ENCODE measurements at regions not wholly inside any gene's neighbourhood (a gene's known extent, or its start where the extent isn't known, plus 50 kb on each side); places are given as distances from the start of the nearest gene placed in this dataset.
"Not testable (repeated sequence)": the region's sequence is repeated elsewhere in the genome, so short reads cannot be mapped to it uniquely, and the experiment has no call there.

- H3K27ac Mint-ChIP-seq = no peak overlapping the region
- H3K4me3 ChIP-seq (ENCODE audit: control insufficient read depth in 1 of 2, extremely low read depth in 1 of 2, low read length in 1 of 2) = no peak overlapping the region
- H3K27ac ChIP-seq (ENCODE audit: low read length) = no peak overlapping the region
- no peaks in the 10 kb centered on the region for H3K4me1 Mint-ChIP-seq
- peaks cover 0 to 4% of the 10 kb centered on the region in 2 donors for H3K27me3 Mint-ChIP-seq
- ChIA-PET POLR2A (no interaction called here), CTCF (no interaction called here)
- no peaks in the 10 kb centered on the region for H3K36me3 ChIP-seq (ENCODE audit: control insufficient read depth in 2 of 2, extremely low read depth in 1 of 2, insufficient read depth in 1 of 2, low read length in 1 of 2)
- peaks cover 0 to 7% of the 10 kb centered on the region in 2 experiments for H3K27me3 ChIP-seq (replicated peaks in 1 of 2; ENCODE audit: control insufficient read depth in 2 of 2, extremely low read depth in 1 of 2, insufficient read depth in 2 of 2, low read length in 1 of 2)
- DNase-seq (no peak), ATAC-seq (replicated peaks in 1 of 4) (no peak)
- H3K9me3 Mint-ChIP-seq = peaks cover 0 to 4% (median 0%) of the 10 kb centered on the region in 3 donors
- no peaks in the 10 kb centered on the region for H3K9me3 ChIP-seq
- no peaks in the 10 kb centered on the region for H3K36me3 Mint-ChIP-seq
- WGBS (ENCODE audit: insufficient coverage) = no CpG with 5 or more reads among the region's 1 CpG
- no peaks in the 10 kb centered on the region for H3K4me1 ChIP-seq (ENCODE audit: control insufficient read depth in 1 of 2, extremely low read depth in 1 of 2, insufficient read depth in 2 of 2, low read length in 2 of 2)
- H3K4me3 Mint-ChIP-seq = no peak overlapping the region
Observed at GRCh38 chr6:146938266-146938665, 266.0 kb upstream of the STXBP5 start.

- H3K9me3 Mint-ChIP-seq; H3K27me3 Mint-ChIP-seq; H3K4me3 Mint-ChIP-seq; H3K36me3 Mint-ChIP-seq; H3K4me1 Mint-ChIP-seq; DNase-seq; H3K27me3 ChIP-seq (replicated peaks in 1 of 2; ENCODE audit: control insufficient read depth in 2 of 2, extremely low read depth in 1 of 2, insufficient read depth in 2 of 2, low read length in 1 of 2); H3K4me1 ChIP-seq (ENCODE audit: control insufficient read depth in 1 of 2, extremely low read depth in 1 of 2, insufficient read depth in 2 of 2, low read length in 2 of 2); H3K27ac ChIP-seq (ENCODE audit: low read length); H3K27ac Mint-ChIP-seq; CTCF ChIA-PET; H3K4me3 ChIP-seq (ENCODE audit: control insufficient read depth in 1 of 2, extremely low read depth in 1 of 2, low read length in 1 of 2); ATAC-seq (replicated peaks in 1 of 4); H3K9me3 ChIP-seq; H3K36me3 ChIP-seq (ENCODE audit: control insufficient read depth in 2 of 2, extremely low read depth in 1 of 2, insufficient read depth in 1 of 2, low read length in 1 of 2); POLR2A ChIA-PET: not testable (repeated sequence)
- 69% methylated on average over 3 of the region's 6 CpGs for WGBS (ENCODE audit: insufficient coverage)
Observed at GRCh38 chr6:146939456-146939855, 264.8 kb upstream of the STXBP5 start.

GRCh38 chr6:146943664-146944063, 260.6 kb upstream of the STXBP5 start:
- H3K4me3 ChIP-seq (ENCODE audit: control insufficient read depth in 1 of 2, extremely low read depth in 1 of 2, low read length in 1 of 2) = no peak overlapping the region
- CTCF ChIA-PET = no interaction called here
- Mint-ChIP-seq H3K27me3 (peaks cover 0 to 4% of the 10 kb centered on the region in 2 donors), H3K36me3 (no peaks in the 10 kb centered on the region), H3K4me3 (no peak overlapping the region), H3K4me1 (peaks cover 0 to 1% (median 0%) of the 10 kb centered on the region in 3 donors), H3K9me3 (no peaks in the 10 kb centered on the region), H3K27ac (no peak overlapping the region)
- 64% methylated on average over 2 of the region's 4 CpGs for WGBS (ENCODE audit: insufficient coverage)
- H3K4me1 ChIP-seq (ENCODE audit: control insufficient read depth in 1 of 2, extremely low read depth in 1 of 2, insufficient read depth in 2 of 2, low read length in 2 of 2) = peaks cover 0 to 3% of the 10 kb centered on the region in 2 experiments
- no peaks in the 10 kb centered on the region for H3K9me3 ChIP-seq
- H3K27ac ChIP-seq (ENCODE audit: low read length) = no peak overlapping the region
- no peak for DNase-seq
- H3K36me3 ChIP-seq (ENCODE audit: control insufficient read depth in 2 of 2, extremely low read depth in 1 of 2, insufficient read depth in 1 of 2, low read length in 1 of 2) = no peaks in the 10 kb centered on the region
- POLR2A ChIA-PET = interaction anchor here in 1 of 2 donors (0.7 kb wide), 1 partner anchor 656 kb away, joined by 5 read pairs; no protein-coding TSS in a partner anchor
- peaks cover 0 to 10% of the 10 kb centered on the region in 2 experiments for H3K27me3 ChIP-seq (replicated peaks in 1 of 2; ENCODE audit: control insufficient read depth in 2 of 2, extremely low read depth in 1 of 2, insufficient read depth in 2 of 2, low read length in 1 of 2)
- ATAC-seq (replicated peaks in 1 of 4) = no peak

- no peak for DNase-seq
- H3K27me3 ChIP-seq (replicated peaks in 1 of 2; ENCODE audit: control insufficient read depth in 2 of 2, extremely low read depth in 1 of 2, insufficient read depth in 2 of 2, low read length in 1 of 2) = peaks cover 0 to 10% of the 10 kb centered on the region in 2 experiments
- Mint-ChIP-seq H3K4me1 (peaks cover 0 to 1% (median 0%) of the 10 kb centered on the region in 3 donors), H3K27me3 (peaks cover 0 to 4% of the 10 kb centered on the region in 2 donors), H3K36me3 (no peaks in the 10 kb centered on the region), H3K27ac (no peak overlapping the region), H3K4me3 (no peak overlapping the region), H3K9me3 (no peaks in the 10 kb centered on the region)
- H3K9me3 ChIP-seq = no peaks in the 10 kb centered on the region
- H3K36me3 ChIP-seq (ENCODE audit: control insufficient read depth in 2 of 2, extremely low read depth in 1 of 2, insufficient read depth in 1 of 2, low read length in 1 of 2) = no peaks in the 10 kb centered on the region
- H3K4me1 ChIP-seq (ENCODE audit: control insufficient read depth in 1 of 2, extremely low read depth in 1 of 2, insufficient read depth in 2 of 2, low read length in 2 of 2) = peaks cover 0 to 3% of the 10 kb centered on the region in 2 experiments
- no peak overlapping the region for H3K4me3 ChIP-seq (ENCODE audit: control insufficient read depth in 1 of 2, extremely low read depth in 1 of 2, low read length in 1 of 2)
- H3K27ac ChIP-seq (ENCODE audit: low read length) = no peak overlapping the region
- POLR2A ChIA-PET = interaction anchor here in 1 of 2 donors (0.7 kb wide), 1 partner anchor 656 kb away, joined by 5 read pairs; no protein-coding TSS in a partner anchor
- CTCF ChIA-PET = no interaction called here
- no peak for ATAC-seq (replicated peaks in 1 of 4)
Observed at GRCh38 chr6:146944077-146944476, 260.1 kb upstream of the STXBP5 start.

GRCh38 chr6:146944809-146945208, 259.4 kb upstream of the STXBP5 start:
- no peaks in the 10 kb centered on the region for H3K9me3 Mint-ChIP-seq
- Histone ChIP-seq H3K27ac (ENCODE audit: low read length) (no peak overlapping the region), H3K27me3 (replicated peaks in 1 of 2; ENCODE audit: control insufficient read depth in 2 of 2, extremely low read depth in 1 of 2, insufficient read depth in 2 of 2, low read length in 1 of 2) (peaks cover 0 to 10% of the 10 kb centered on the region in 2 experiments), H3K4me3 (ENCODE audit: control insufficient read depth in 1 of 2, extremely low read depth in 1 of 2, low read length in 1 of 2) (no peak overlapping the region), H3K9me3 (no peaks in the 10 kb centered on the region), H3K36me3 (ENCODE audit: control insufficient read depth in 2 of 2, extremely low read depth in 1 of 2, insufficient read depth in 1 of 2, low read length in 1 of 2) (no peaks in the 10 kb centered on the region), H3K4me1 (ENCODE audit: control insufficient read depth in 1 of 2, extremely low read depth in 1 of 2, insufficient read depth in 2 of 2, low read length in 2 of 2) (peaks cover 0 to 3% of the 10 kb centered on the region in 2 experiments)
- peaks cover 0 to 4% of the 10 kb centered on the region in 2 donors for H3K27me3 Mint-ChIP-seq
- ChIA-PET CTCF (no interaction called here), POLR2A (no interaction called here)
- no peaks in the 10 kb centered on the region for H3K36me3 Mint-ChIP-seq
- H3K27ac Mint-ChIP-seq = no peak overlapping the region
- DNase-seq (no peak), ATAC-seq (replicated peaks in 1 of 4) (no peak)
- 100% methylated on average over 1 of the region's 2 CpGs for WGBS (ENCODE audit: insufficient coverage)
- H3K4me1 Mint-ChIP-seq = peaks cover 1 to 3% (median 2%) of the 10 kb centered on the region in 3 donors
- H3K4me3 Mint-ChIP-seq = no peak overlapping the region

- no peak for ATAC-seq (replicated peaks in 1 of 4)
- Histone ChIP-seq H3K4me3 (ENCODE audit: control insufficient read depth in 1 of 2, extremely low read depth in 1 of 2, low read length in 1 of 2) (no peak overlapping the region), H3K36me3 (ENCODE audit: control insufficient read depth in 2 of 2, extremely low read depth in 1 of 2, insufficient read depth in 1 of 2, low read length in 1 of 2) (no peaks in the 10 kb centered on the region), H3K4me1 (ENCODE audit: control insufficient read depth in 1 of 2, extremely low read depth in 1 of 2, insufficient read depth in 2 of 2, low read length in 2 of 2) (peaks cover 0 to 3% of the 10 kb centered on the region in 2 experiments), H3K27me3 (replicated peaks in 1 of 2; ENCODE audit: control insufficient read depth in 2 of 2, extremely low read depth in 1 of 2, insufficient read depth in 2 of 2, low read length in 1 of 2) (peaks cover 0 to 12% of the 10 kb centered on the region in 2 experiments), H3K9me3 (no peaks in the 10 kb centered on the region), H3K27ac (ENCODE audit: low read length) (no peak overlapping the region)
- POLR2A ChIA-PET = interaction anchor here in 1 of 2 donors (0.6 kb wide), 1 partner anchor 166 kb away, joined by 5 read pairs; no protein-coding TSS in a partner anchor
- no peak overlapping the region for H3K4me3 Mint-ChIP-seq
- H3K27me3 Mint-ChIP-seq = peaks cover 0 to 4% of the 10 kb centered on the region in 2 donors
- no peak for DNase-seq
- H3K27ac Mint-ChIP-seq = no peak overlapping the region
- no peaks in the 10 kb centered on the region for H3K36me3 Mint-ChIP-seq
- CTCF ChIA-PET = interaction anchor here in 1 of 2 donors (0.7 kb wide), 1 partner anchor 573 kb away, joined by 4 read pairs; no protein-coding TSS in a partner anchor
- peaks cover 13 to 15% (median 15%) of the 10 kb centered on the region in 3 donors for H3K4me1 Mint-ChIP-seq
- no peaks in the 10 kb centered on the region for H3K9me3 Mint-ChIP-seq
- no CpG with 5 or more reads among the region's 1 CpG for WGBS (ENCODE audit: insufficient coverage)
Observed at GRCh38 chr6:146946559-146946958, 257.7 kb upstream of the STXBP5 start.
